ENCODE measurements at regions not wholly inside any gene's neighbourhood (a gene's known extent, or its start where the extent isn't known, plus 50 kb on each side); places are given as distances from the start of the nearest gene placed in this dataset.

- TF ChIP-seq CTCF (IDR thresholded peaks at IDR 0.05) (no peak), POLR2AphosphoS5 (IDR thresholded peaks at IDR 0.05; ENCODE audit: low read depth, low read length) (no peak), REST (IDR thresholded peaks at IDR 0.05; ENCODE audit: insufficient read depth in 1 of 2, low read depth in 2 of 2, low read length in 1 of 2) (no peak)
Measured at GRCh38 chr2:16760426-16760825, 94.8 kb upstream of the CYRIA start.

Measured in Panc1 (cell line).